PC-3 (cell line): ENCODE measurements at regions not wholly inside any gene's neighbourhood (a gene's known extent, or its start where the extent isn't known, plus 50 kb on each side); places are given as distances from the start of the nearest gene placed in this dataset.
"Not testable (repeated sequence)": the region's sequence is repeated elsewhere in the genome, so short reads cannot be mapped to it uniquely, and the experiment has no call there.

Source experiments
- EZH2 ChIP-seq: fragments of 300-600 bp; sonication (generic); IDR thresholded peaks from one replicate; pipeline ENCODE4 v1.6.1; 2017; ENCODE audit warnings: antibody characterized with exemption, mild to moderate bottlenecking, low read length; ENCODE audit not compliant: unreplicated experiment
- TF ChIP-seq, protein P1 (sequence below): fragments of 300-600 bp; sonication (generic); conservative IDR thresholded peaks from 2 replicates; pipeline ENCODE4 v1.5.1; 2017; ENCODE audit warnings: antibody characterized with exemption, low read depth, mild to moderate bottlenecking, low read length

DNA sequence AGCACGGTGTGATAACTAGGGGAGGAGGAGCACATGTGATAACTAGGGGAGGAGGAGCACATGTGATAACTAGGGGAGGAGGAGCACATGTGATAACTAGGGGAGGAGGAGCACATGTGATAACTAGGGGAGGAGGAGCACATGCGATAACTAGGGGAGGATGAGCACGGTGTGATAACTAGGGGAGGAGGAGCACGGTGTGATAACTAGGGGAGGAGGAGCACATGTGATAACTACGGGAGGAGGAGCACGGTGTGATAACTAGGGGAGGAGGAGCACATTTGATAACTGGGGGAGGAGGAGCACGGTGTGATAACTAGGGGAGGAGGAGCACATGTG lies 85.7 kb downstream of the DACT2 start:
- TF ChIP-seq, protein P1, sequence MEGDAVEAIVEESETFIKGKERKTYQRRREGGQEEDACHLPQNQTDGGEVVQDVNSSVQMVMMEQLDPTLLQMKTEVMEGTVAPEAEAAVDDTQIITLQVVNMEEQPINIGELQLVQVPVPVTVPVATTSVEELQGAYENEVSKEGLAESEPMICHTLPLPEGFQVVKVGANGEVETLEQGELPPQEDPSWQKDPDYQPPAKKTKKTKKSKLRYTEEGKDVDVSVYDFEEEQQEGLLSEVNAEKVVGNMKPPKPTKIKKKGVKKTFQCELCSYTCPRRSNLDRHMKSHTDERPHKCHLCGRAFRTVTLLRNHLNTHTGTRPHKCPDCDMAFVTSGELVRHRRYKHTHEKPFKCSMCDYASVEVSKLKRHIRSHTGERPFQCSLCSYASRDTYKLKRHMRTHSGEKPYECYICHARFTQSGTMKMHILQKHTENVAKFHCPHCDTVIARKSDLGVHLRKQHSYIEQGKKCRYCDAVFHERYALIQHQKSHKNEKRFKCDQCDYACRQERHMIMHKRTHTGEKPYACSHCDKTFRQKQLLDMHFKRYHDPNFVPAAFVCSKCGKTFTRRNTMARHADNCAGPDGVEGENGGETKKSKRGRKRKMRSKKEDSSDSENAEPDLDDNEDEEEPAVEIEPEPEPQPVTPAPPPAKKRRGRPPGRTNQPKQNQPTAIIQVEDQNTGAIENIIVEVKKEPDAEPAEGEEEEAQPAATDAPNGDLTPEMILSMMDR, result not testable (repeated sequence)
- TF ChIP-seq EZH2, result not testable (repeated sequence)
